ENCODE measurements at regions not wholly inside any gene's neighbourhood (a gene's known extent, or its start where the extent isn't known, plus 50 kb on each side); places are given as distances from the start of the nearest gene placed in this dataset.

DNA sequence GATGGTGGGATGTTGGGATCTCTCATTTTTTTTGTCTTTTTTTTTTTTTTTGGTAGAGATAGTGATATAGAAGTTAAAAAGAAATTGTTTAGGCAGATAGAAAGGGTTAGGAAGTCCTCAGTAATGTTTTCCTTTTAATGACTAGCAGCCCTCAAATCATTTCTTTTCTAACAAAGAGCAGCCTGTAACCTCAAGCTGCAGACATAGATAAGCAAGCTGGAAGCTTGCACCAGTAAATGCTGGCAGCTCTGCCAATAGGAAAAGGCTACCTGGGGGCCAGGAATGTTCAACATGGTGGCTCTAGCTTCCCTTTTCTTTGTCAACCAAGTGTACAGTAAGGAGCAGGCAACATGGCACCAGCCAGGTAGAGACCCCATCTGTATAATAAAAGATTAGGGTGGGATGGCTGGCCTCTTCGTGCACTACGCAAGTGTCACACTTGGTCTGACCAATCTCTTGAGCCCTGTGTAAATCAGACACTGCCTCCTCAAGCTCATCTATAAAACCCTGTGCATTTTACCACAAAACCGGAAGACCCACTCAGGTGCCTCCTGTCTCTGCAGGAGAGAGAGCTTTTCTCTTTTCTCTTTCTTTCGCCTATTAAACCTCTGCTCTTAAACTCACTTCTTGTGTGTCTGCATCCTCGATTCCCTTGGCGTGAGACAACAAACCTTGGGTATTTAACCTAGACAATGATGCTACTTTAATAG, 212.9 kb downstream of the SNX10 start:
- no peak for DNase-seq (ENCODE audit: low read depth)
- TF ChIP-seq CTCF (IDR thresholded peaks at IDR 0.05; ENCODE audit: insufficient read depth, low read depth, low read length, missing control alignments): no peak
- H3K4me3 ChIP-seq (ENCODE audit: low read length): no peak overlapping the region

GRCh38 chr7:26506196-26506595, 214.5 kb downstream of the SNX10 start:
- TF ChIP-seq CTCF (IDR thresholded peaks at IDR 0.05; ENCODE audit: insufficient read depth, low read depth, low read length, missing control alignments): no peak
- DNase-seq (ENCODE audit: low read depth): no peak
- H3K4me3 ChIP-seq (ENCODE audit: low read length): no peak overlapping the region

DNA sequence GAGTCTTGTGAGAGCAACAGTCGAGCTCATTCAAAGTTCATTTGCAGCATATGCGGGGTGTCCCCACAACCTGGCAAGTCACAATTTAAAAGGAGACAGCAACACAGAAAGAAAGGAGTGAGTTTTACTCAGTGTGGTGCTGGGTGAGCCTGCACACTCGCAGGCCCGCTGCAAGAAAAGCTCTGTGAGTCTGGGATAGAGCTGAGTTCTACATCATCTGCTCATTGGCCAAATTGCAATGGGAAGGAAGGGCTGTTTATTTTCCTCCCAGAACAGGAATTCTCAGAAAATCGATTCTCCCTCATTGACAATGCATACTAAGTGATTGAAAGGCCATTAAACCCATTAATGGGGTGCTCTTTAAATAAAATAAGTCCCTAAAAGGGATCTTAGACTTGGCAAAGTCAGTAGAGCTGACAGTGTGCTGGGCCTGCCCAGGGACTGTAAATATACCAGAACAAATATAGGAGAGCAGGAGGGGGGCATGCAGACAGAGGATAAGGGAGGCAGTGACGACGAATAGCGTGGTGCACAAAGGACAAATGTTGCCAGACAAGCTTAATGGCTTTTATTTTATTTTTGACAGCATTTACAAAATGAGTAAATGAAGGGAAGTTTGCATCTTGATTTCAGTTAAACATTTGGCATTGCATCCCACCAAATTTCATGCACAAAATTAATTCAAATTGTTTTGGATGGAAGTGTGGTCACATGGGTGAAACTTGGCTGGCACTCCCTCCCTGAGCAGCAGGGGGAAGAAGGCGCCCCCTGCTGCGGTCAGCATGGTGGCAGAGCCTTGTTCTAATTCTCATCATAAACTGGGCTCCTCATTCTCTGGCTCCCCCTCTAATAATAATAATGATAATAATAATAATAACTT, 215.7 kb downstream of the SNX10 start:
- TF ChIP-seq CTCF (IDR thresholded peaks at IDR 0.05; ENCODE audit: insufficient read depth, low read depth, low read length, missing control alignments): no peak
- no peak overlapping the region for H3K4me3 ChIP-seq (ENCODE audit: low read length)
- DNase-seq (ENCODE audit: low read depth): no peak

- no peak overlapping the region for H3K4me3 ChIP-seq (ENCODE audit: low read length)
- no peak for DNase-seq (ENCODE audit: low read depth)
- no peak for TF ChIP-seq CTCF (IDR thresholded peaks at IDR 0.05; ENCODE audit: insufficient read depth, low read depth, low read length, missing control alignments)
These were observed 216.8 kb downstream of the SNX10 start for GRCh38 chr7:26508481-26508880.

DNA sequence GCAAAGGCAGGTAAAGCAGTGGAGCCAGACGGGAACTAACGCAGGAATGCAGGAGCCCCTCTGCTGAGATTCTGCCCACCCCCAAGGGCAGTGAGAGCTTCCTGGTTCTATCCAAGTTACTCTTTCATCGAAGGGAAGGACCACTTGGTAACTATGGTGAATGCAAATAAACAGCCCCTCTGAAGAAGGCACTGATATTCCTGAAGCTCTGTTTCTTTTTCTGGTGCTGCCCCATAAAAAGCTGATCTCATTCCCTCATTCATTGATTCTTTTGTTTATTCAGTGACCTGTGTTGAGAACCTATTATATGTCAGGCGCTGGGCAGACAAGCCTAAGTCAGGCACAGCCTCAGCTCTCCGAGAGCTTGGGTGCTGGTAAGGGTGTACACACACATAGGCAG, 217.3 kb downstream of the SNX10 start:
- no peak for TF ChIP-seq CTCF (IDR thresholded peaks at IDR 0.05; ENCODE audit: insufficient read depth, low read depth, low read length, missing control alignments)
- H3K4me3 ChIP-seq (ENCODE audit: low read length): no peak overlapping the region
- DNase-seq (ENCODE audit: low read depth): no peak

- TF ChIP-seq CTCF (IDR thresholded peaks at IDR 0.05; ENCODE audit: insufficient read depth, low read depth, low read length, missing control alignments): no peak
- no peak overlapping the region for H3K4me3 ChIP-seq (ENCODE audit: low read length)
- DNase-seq (ENCODE audit: low read depth): no peak
These were observed 218.7 kb downstream of the SNX10 start for GRCh38 chr7:26510231-26510957.

Measured in epithelial cell of esophagus (primary cell).